CD4-positive, alpha-beta memory T cell (primary cell): ENCODE measurements at regions not wholly inside any gene's neighbourhood (a gene's known extent, or its start where the extent isn't known, plus 50 kb on each side); places are given as distances from the start of the nearest gene placed in this dataset.

ENCODE experiments used
- CTCF ChIA-PET: fragments of 350-600 bp; sonication (Branson Sonifier 250); formaldehyde crosslinking; loops from one replicate; lab custom pipeline; 2021; ENCODE audit warnings: inconsistent platforms; ENCODE audit not compliant: partially characterized antibody; lab: Charles Lee
- POLR2A ChIA-PET: fragments of 350-600 bp; sonication (Branson Sonifier 250); formaldehyde crosslinking; loops from one replicate; lab custom pipeline; 2021; ENCODE audit not compliant: partially characterized antibody; lab: Charles Lee
- DNase-seq, 5 donors: peaks; one replicate each; pipeline versions ENCODE4 v3.0.0 to v3.0.0-alpha.2; 2020 to 2022; ENCODE audit warnings: mixed read lengths in 1 of 5
- H3K27ac ChIP-seq: one replicate; pipeline ENCODE4 v1.7.0; 2013; ENCODE audit warnings: low read depth, low read length
- H3K27me3 ChIP-seq: 2 replicates; pipeline ENCODE4 v1.7.0; 2013; ENCODE audit warnings: mild to moderate bottlenecking, low read length, moderate library complexity; ENCODE audit not compliant: insufficient read depth
- H3K36me3 ChIP-seq: 2 replicates; pipeline ENCODE4 v1.7.0; 2013; ENCODE audit warnings: mild to moderate bottlenecking, low read length, moderate library complexity; ENCODE audit not compliant: insufficient read depth
- H3K4me1 ChIP-seq: 2 replicates; pipeline ENCODE4 v1.7.0; 2013; ENCODE audit warnings: mild to moderate bottlenecking, low read length, moderate library complexity; ENCODE audit not compliant: insufficient read depth
- H3K4me3 ChIP-seq, 2 donors: one replicate each; pipeline ENCODE4 v1.7.0; 2013; ENCODE audit warnings: low read length in 2 of 2, mild to moderate bottlenecking in 1 of 2
- H3K9me3 ChIP-seq, 2 donors: one replicate each; pipeline ENCODE4 v1.7.0; 2013; ENCODE audit warnings: low read length in 2 of 2, control low read depth in 1 of 2; ENCODE audit not compliant: control insufficient read depth in 1 of 2
- H3K27ac Mint-ChIP-seq, 7 donors: one replicate each; pipeline ENCODE4 v1.8.0; 2020 to 2021; ENCODE audit warnings: mixed read lengths in 7 of 7, mild to moderate bottlenecking in 6 of 7, inconsistent platforms in 3 of 7, moderate library complexity in 3 of 7
- H3K27me3 Mint-ChIP-seq, 2 donors: one replicate each; pipeline ENCODE4 v1.8.0; 2020 to 2021; ENCODE audit warnings: mixed read lengths in 2 of 2
- H3K36me3 Mint-ChIP-seq, 2 donors: one replicate each; pipeline ENCODE4 v1.8.0; 2020 to 2021; ENCODE audit warnings: mixed read lengths in 2 of 2, inconsistent platforms in 1 of 2, mild to moderate bottlenecking in 1 of 2
- H3K4me1 Mint-ChIP-seq, 4 donors: one replicate each; pipeline ENCODE4 v1.8.0; 2020 to 2021; ENCODE audit warnings: mixed read lengths in 4 of 4, mild to moderate bottlenecking in 1 of 4
- H3K4me3 Mint-ChIP-seq, 8 donors: one replicate each; pipeline ENCODE4 v1.8.0; 2020 to 2021; ENCODE audit warnings: mixed read lengths in 8 of 8, mild to moderate bottlenecking in 7 of 8, moderate library complexity in 6 of 8, inconsistent platforms in 3 of 8
- H3K9me3 Mint-ChIP-seq, 8 donors: one replicate each; pipeline ENCODE4 v1.8.0; 2020 to 2021; ENCODE audit warnings: mixed read lengths in 8 of 8, mild to moderate bottlenecking in 5 of 8, inconsistent platforms in 3 of 8, moderate library complexity in 1 of 8
- intact Hi-C: fragments of 100-400 bp; cut with micrococcal nuclease; formaldehyde crosslinking; loops from one replicate; pipeline ENCODE4 v1.15.1; 2023

DNA sequence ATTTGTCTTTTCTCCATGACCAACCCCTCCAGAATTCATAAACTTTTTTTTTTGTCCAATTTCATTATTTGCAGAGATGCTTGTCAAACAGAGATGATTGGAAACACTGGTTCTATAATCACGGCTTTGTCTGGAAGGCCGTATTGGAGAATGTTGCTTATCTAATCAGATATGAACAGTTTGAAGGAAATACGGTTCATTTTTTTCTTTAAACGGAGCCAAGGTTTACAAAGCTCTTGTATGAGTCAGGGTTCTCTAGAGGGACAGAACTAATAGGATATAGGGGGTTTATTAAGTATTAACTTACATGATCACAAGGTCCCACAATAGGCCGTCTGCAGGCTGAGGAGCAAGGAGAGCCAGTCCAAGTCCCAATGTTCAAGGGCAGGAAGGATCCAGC is 1415.8 kb downstream of the C4orf33 start:
- ChIA-PET CTCF (no interaction called here), POLR2A (no interaction called here)
- Mint-ChIP-seq H3K4me3 (no peak overlapping the region), H3K9me3 (peaks cover 0 to 15% (median 5%) of the 10 kb centered on the region in 8 donors), H3K36me3 (no peaks in the 10 kb centered on the region), H3K27ac (no peak overlapping the region), H3K4me1 (no peaks in the 10 kb centered on the region), H3K27me3 (no peaks in the 10 kb centered on the region)
- H3K4me3 ChIP-seq = no peak overlapping the region
- DNase-seq = no peak
- no peaks in the 10 kb centered on the region for H3K9me3 ChIP-seq
- H3K36me3 ChIP-seq = no peaks in the 10 kb centered on the region
- H3K27me3 ChIP-seq = no peaks in the 10 kb centered on the region
- H3K4me1 ChIP-seq = no peaks in the 10 kb centered on the region
- no peak overlapping the region for H3K27ac ChIP-seq
- intact Hi-C loops = no loop called here

DNA sequence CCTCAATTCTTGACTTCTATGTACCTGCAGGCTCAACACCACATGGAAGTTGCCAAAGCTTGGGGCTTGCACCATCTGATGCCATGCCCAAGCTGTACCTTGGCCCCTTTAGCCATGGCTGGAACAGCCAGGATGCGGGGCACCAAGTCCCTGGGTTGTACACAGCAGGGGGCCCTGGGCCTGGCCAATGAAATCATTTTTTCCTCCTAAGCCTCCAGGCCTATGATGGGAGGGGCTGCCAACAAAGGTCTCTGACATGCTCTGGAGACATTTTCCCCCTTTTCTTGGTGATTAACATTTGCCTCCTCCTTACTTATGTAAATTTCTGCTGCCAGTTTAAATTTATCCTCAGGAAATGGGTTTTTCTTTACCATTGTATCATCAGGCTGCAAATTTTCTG is 1428.1 kb downstream of the C4orf33 start:
- no peaks in the 10 kb centered on the region for H3K27me3 ChIP-seq
- no peaks in the 10 kb centered on the region for H3K4me1 ChIP-seq
- no peaks in the 10 kb centered on the region for H3K36me3 ChIP-seq

DNA sequence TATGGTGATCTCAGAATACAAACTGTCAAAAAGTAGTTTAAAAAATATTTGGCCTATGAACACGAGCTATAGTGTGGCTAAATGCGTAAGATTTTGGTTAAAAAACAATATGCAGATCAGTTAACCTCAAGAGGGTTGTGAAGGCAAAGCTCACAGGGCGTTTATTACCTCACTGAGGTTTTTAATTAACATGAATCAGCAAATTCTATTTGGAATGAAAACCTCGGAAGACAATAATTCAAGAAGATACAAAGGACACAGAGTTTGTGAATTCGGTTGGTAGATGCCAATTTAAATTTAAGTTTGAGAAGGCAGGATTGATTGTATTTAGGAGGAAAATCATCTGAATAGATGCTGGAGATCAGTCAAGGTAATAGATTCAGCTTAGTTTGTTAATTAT is 1434.6 kb downstream of the C4orf33 start:
- ChIA-PET POLR2A (no interaction called here), CTCF (no interaction called here)
- Histone ChIP-seq H3K27me3 (no peaks in the 10 kb centered on the region), H3K27ac (no peak overlapping the region), H3K4me1 (no peaks in the 10 kb centered on the region), H3K36me3 (no peaks in the 10 kb centered on the region), H3K4me3 (no peak overlapping the region), H3K9me3 (no peaks in the 10 kb centered on the region)
- H3K4me3 Mint-ChIP-seq = no peak overlapping the region
- H3K27ac Mint-ChIP-seq = no peak overlapping the region
- intact Hi-C loops = no loop called here
- no peaks in the 10 kb centered on the region for H3K4me1 Mint-ChIP-seq
- no peaks in the 10 kb centered on the region for H3K27me3 Mint-ChIP-seq
- H3K9me3 Mint-ChIP-seq = peaks cover 0 to 11% (median 4%) of the 10 kb centered on the region in 8 donors
- H3K36me3 Mint-ChIP-seq = no peaks in the 10 kb centered on the region
- DNase-seq = no peak

More for the DNA sequence above, 1428.1 kb downstream of the C4orf33 start:
- H3K27me3 Mint-ChIP-seq = no peaks in the 10 kb centered on the region
- no peaks in the 10 kb centered on the region for H3K9me3 ChIP-seq
- H3K4me3 ChIP-seq = no peak overlapping the region
- H3K27ac Mint-ChIP-seq = no peak overlapping the region
- CTCF ChIA-PET = no interaction called here
- POLR2A ChIA-PET = no interaction called here
- H3K4me3 Mint-ChIP-seq = no peak overlapping the region
- DNase-seq = no peak
- H3K36me3 Mint-ChIP-seq = no peaks in the 10 kb centered on the region
- no peak overlapping the region for H3K27ac ChIP-seq
- peaks cover 2 to 22% (median 9%) of the 10 kb centered on the region in 8 donors for H3K9me3 Mint-ChIP-seq
- H3K4me1 Mint-ChIP-seq = no peaks in the 10 kb centered on the region
- intact Hi-C loops = no loop called here

DNA sequence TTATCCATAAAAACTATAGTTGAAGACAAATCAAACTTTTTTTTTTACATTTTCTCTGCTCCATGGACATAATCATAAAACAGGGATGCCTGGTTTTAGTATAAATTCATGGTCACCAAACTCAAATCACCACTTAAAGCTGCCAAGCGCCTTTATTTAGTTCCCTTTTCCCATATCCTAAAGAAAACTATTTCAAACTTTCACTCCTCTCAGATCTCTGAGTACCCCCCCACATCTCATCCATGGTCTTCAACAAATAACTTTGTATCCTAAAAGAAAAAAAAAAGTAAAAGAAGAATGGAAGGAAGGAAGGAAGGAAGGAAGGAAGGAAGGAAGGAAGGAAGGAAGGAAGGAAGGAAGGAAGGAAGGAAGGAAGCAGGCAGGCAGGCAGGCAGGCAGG is 1438.7 kb downstream of the C4orf33 start:
- Mint-ChIP-seq H3K4me1 (no peaks in the 10 kb centered on the region), H3K9me3 (peaks cover 0 to 6% (median under 1%) of the 10 kb centered on the region in 8 donors), H3K4me3 (no peak overlapping the region), H3K36me3 (no peaks in the 10 kb centered on the region), H3K27ac (no peak overlapping the region), H3K27me3 (no peaks in the 10 kb centered on the region)
- Histone ChIP-seq H3K27me3 (no peaks in the 10 kb centered on the region), H3K9me3 (no peaks in the 10 kb centered on the region), H3K4me3 (no peak overlapping the region), H3K36me3 (no peaks in the 10 kb centered on the region), H3K27ac (no peak overlapping the region), H3K4me1 (no peaks in the 10 kb centered on the region)
- intact Hi-C loops = no loop called here
- no peak for DNase-seq
- CTCF ChIA-PET = no interaction called here
- POLR2A ChIA-PET = no interaction called here

DNA sequence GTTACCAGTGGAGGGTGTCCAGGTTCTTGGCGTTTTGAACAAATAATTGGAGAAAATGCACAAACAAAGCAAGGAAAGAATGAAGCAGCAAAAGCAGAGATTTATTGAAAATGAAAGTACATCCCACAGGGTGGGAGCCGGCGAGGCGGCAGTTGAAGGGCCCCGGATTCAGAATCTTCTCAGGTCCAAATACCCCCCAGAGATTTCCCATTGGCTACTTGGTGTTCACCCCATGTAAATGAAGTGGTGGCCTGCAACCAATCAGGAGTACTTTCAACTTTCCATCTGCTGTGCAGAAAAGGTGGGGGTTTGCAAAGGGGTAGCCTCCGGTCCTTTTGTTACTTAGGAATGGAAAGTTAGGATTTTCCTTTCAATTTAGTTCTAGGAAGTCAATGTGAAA is 1447.0 kb downstream of the C4orf33 start:
- intact Hi-C loops = no loop called here
- H3K4me3 Mint-ChIP-seq = no peak overlapping the region
- ChIA-PET POLR2A (no interaction called here), CTCF (no interaction called here)
- no peaks in the 10 kb centered on the region for H3K27me3 ChIP-seq
- H3K27ac ChIP-seq = no peak overlapping the region
- no peak overlapping the region for H3K4me3 ChIP-seq
- H3K27me3 Mint-ChIP-seq = no peaks in the 10 kb centered on the region
- no peaks in the 10 kb centered on the region for H3K36me3 ChIP-seq
- peaks cover 0 to 4% (median 3%) of the 10 kb centered on the region in 8 donors for H3K9me3 Mint-ChIP-seq
- no peaks in the 10 kb centered on the region for H3K4me1 Mint-ChIP-seq
- no peaks in the 10 kb centered on the region for H3K9me3 ChIP-seq
- H3K36me3 Mint-ChIP-seq = no peaks in the 10 kb centered on the region
- H3K4me1 ChIP-seq = no peaks in the 10 kb centered on the region
- DNase-seq = no peak
- H3K27ac Mint-ChIP-seq = no peak overlapping the region

DNA sequence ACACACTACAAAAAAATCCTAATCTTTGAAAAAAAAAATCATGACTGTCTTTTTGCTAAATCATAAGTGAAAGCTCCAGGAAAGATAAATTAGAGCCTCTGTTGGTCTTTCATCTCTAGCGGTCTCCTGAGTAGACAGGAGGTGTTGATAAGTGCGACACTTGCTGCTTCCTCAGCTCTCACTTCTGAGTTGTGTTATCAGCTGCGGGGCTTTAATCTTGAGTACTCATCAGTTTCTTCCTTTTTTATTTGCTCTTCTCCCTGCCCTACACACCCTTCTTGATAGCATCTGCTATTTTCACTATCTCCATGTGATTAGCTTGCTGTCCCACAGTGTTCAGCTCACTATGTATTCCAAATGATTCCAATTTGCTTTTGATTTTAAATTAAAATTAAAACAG is 1449.2 kb downstream of the C4orf33 start:
- Mint-ChIP-seq H3K4me3 (no peak overlapping the region), H3K4me1 (no peaks in the 10 kb centered on the region), H3K36me3 (no peaks in the 10 kb centered on the region), H3K27me3 (no peaks in the 10 kb centered on the region), H3K9me3 (peaks cover 0 to 7% (median 3%) of the 10 kb centered on the region in 8 donors), H3K27ac (no peak overlapping the region)
- Histone ChIP-seq H3K36me3 (no peaks in the 10 kb centered on the region), H3K27ac (no peak overlapping the region), H3K4me1 (no peaks in the 10 kb centered on the region), H3K27me3 (no peaks in the 10 kb centered on the region), H3K9me3 (no peaks in the 10 kb centered on the region), H3K4me3 (no peak overlapping the region)
- no peak for DNase-seq
- POLR2A ChIA-PET = no interaction called here
- CTCF ChIA-PET = no interaction called here
- intact Hi-C loops = no loop called here

DNA sequence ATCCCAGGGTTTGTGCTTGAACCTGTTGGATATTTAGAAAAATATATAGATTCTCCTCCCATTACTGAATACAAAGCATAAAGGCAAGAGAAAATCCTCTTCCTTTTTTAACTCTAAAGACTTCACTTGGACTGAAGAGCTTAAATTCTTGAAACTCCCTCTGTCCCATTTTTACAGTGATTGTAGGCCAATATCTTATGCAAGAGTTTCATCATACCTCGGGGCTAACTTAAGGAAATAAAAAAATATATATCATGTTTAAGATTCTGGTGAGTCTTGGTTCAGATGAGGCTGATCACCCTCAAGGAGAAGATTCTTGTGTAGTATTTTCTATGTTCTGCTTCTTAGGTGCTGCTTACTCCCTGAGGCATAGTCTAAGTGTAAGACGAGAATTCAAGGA is 1449.6 kb downstream of the C4orf33 start:
- no peak overlapping the region for H3K27ac ChIP-seq
- no peaks in the 10 kb centered on the region for H3K27me3 ChIP-seq
- H3K4me1 ChIP-seq = no peaks in the 10 kb centered on the region
- intact Hi-C loops = no loop called here
- H3K27me3 Mint-ChIP-seq = no peaks in the 10 kb centered on the region
- no peak overlapping the region for H3K4me3 Mint-ChIP-seq
- no peaks in the 10 kb centered on the region for H3K36me3 ChIP-seq
- H3K9me3 ChIP-seq = no peaks in the 10 kb centered on the region
- H3K27ac Mint-ChIP-seq = no peak overlapping the region
- POLR2A ChIA-PET = no interaction called here
- H3K4me3 ChIP-seq = no peak overlapping the region
- no peak for DNase-seq
- H3K9me3 Mint-ChIP-seq = peaks cover 0 to 7% (median 3%) of the 10 kb centered on the region in 8 donors
- CTCF ChIA-PET = no interaction called here
- no peaks in the 10 kb centered on the region for H3K36me3 Mint-ChIP-seq
- no peaks in the 10 kb centered on the region for H3K4me1 Mint-ChIP-seq

DNA sequence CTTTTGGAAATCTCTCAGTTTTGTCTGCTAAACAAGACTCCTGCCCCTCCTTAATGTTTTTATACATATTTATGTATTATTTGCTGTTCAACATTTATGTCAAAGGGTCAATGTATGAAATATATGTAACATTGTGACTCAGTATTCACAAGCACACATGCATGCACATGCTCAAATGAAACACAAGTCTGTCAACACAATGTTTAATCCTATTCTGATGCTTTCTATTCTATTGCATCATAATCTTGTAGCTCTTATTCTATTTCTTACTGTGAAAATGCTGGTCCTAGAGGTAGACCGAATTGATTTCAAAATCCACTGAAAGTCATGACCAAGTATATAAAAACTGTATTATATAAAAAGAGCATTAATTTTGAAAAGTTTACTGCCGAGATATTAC is 1463.3 kb downstream of the C4orf33 start:
- Histone ChIP-seq H3K27me3 (no peaks in the 10 kb centered on the region), H3K9me3 (no peaks in the 10 kb centered on the region), H3K36me3 (no peaks in the 10 kb centered on the region), H3K4me3 (no peak overlapping the region), H3K4me1 (no peaks in the 10 kb centered on the region), H3K27ac (no peak overlapping the region)
- H3K9me3 Mint-ChIP-seq = peaks cover 0 to 18% (median 6%) of the 10 kb centered on the region in 8 donors
- ChIA-PET CTCF (no interaction called here), POLR2A (no interaction called here)
- no peak for DNase-seq
- no peak overlapping the region for H3K4me3 Mint-ChIP-seq
- H3K27ac Mint-ChIP-seq = no peak overlapping the region
- no peaks in the 10 kb centered on the region for H3K4me1 Mint-ChIP-seq
- intact Hi-C loops = no loop called here
- no peaks in the 10 kb centered on the region for H3K27me3 Mint-ChIP-seq
- H3K36me3 Mint-ChIP-seq = no peaks in the 10 kb centered on the region
